A673 (cell line): ENCODE measurements at regions not wholly inside any gene's neighbourhood (a gene's known extent, or its start where the extent isn't known, plus 50 kb on each side); places are given as distances from the start of the nearest gene placed in this dataset.

Experiments used
- BruUV-seq: library from RNA; stranded (reverse); fragments of 400-500 nt; replicated peaks from 2 replicates; lab custom pipeline; 2021; lab: Mats Ljungman, UMichigan
- CTCF ChIA-PET: fragments of 300-600 bp; sonication (Branson Sonifier 250); formaldehyde crosslinking; loops from one replicate; lab custom pipeline; 2022; ENCODE audit warnings: antibody characterized with exemption; lab: Charles Lee
- POLR2A ChIA-PET: fragments of 300-600 bp; sonication (Branson Sonifier 250); formaldehyde crosslinking; loops from one replicate; lab custom pipeline; 2022; ENCODE audit warnings: antibody characterized with exemption; ENCODE audit not compliant: low non-redundant PET; lab: Charles Lee
- DNase-seq: peaks from one replicate; pipeline ENCODE4 v3.0.0-alpha.2; 2015; ENCODE audit warnings: low spot score
- H3K27ac ChIP-seq: fragments of 200-600 bp; sonication (generic); 2 replicates; pipeline ENCODE4 v1.5.1; 2016; ENCODE audit warnings: mixed run types, low read depth, mild to moderate bottlenecking, mixed read lengths, antibody characterized with exemption, low read length; ENCODE audit not compliant: poor library complexity, severe bottlenecking
- H3K27me3 ChIP-seq: fragments of 200-600 bp; sonication (generic); replicated peaks from 2 replicates; pipeline ENCODE4 v1.6.1; 2017; ENCODE audit warnings: mixed run types, low read depth, mild to moderate bottlenecking, mixed read lengths, antibody characterized with exemption, low read length; ENCODE audit not compliant: insufficient read depth, poor library complexity
- H3K36me3 ChIP-seq: fragments of 200-600 bp; sonication (generic); 2 replicates; pipeline ENCODE4 v1.6.1; 2016; ENCODE audit warnings: mixed run types, mild to moderate bottlenecking, mixed read lengths, antibody characterized with exemption, low read length; ENCODE audit not compliant: insufficient read depth, poor library complexity, severe bottlenecking
- H3K4me1 ChIP-seq: fragments of 200-600 bp; sonication (generic); 2 replicates; pipeline ENCODE4 v1.6.1; 2017; ENCODE audit warnings: mixed run types, mild to moderate bottlenecking, mixed read lengths, antibody characterized with exemption, low read length; ENCODE audit not compliant: insufficient read depth, poor library complexity, severe bottlenecking
- H3K4me3 ChIP-seq: fragments of 200-600 bp; sonication (generic); 2 replicates; pipeline ENCODE4 v1.5.1; 2016; ENCODE audit warnings: low read depth, mixed run types, mild to moderate bottlenecking, mixed read lengths, low read length; ENCODE audit not compliant: poor library complexity, severe bottlenecking
- H3K9me3 ChIP-seq: fragments of 200-600 bp; sonication (generic); 2 replicates; pipeline ENCODE4 v1.6.1; 2016; ENCODE audit warnings: mixed run types, low read depth, mild to moderate bottlenecking, mixed read lengths, antibody characterized with exemption, low read length; ENCODE audit not compliant: poor library complexity, severe bottlenecking
- EZH2 ChIP-seq: fragments of 200-600 bp; sonication (generic); IDR thresholded peaks from 2 replicates; pipeline ENCODE4 v1.6.1; 2017; ENCODE audit warnings: borderline replicate concordance, low read depth, mild to moderate bottlenecking, mixed read lengths, antibody characterized with exemption, low read length; ENCODE audit not compliant: poor library complexity, severe bottlenecking
- intact Hi-C: fragments of 100-400 bp; cut with micrococcal nuclease; formaldehyde crosslinking; loops from one replicate; pipeline ENCODE4 v1.10.0; 2022; ENCODE audit not compliant: unreplicated experiment
- TF ChIP-seq, protein P1 (sequence below): fragments of 300-800, 200-600 bp; sonication (generic); conservative IDR thresholded peaks from 2 replicates; pipeline ENCODE4 v1.5.1; 2017; ENCODE audit warnings: low read depth, mild to moderate bottlenecking, antibody characterized with exemption, low read length, moderate library complexity, mixed read lengths

GRCh38 chr3:104648823-104649222 lies 717.9 kb upstream of the ALCAM start:
- no TSS peak for BruUV-seq
- no peak overlapping the region for H3K4me3 ChIP-seq
- H3K9me3 ChIP-seq, result no peaks in the 10 kb centered on the region
- no peak overlapping the region for H3K27ac ChIP-seq
- ChIA-PET POLR2A (no interaction called here), CTCF (no interaction called here)
- intact Hi-C loops, result no loop called here
- TF ChIP-seq, protein P1, sequence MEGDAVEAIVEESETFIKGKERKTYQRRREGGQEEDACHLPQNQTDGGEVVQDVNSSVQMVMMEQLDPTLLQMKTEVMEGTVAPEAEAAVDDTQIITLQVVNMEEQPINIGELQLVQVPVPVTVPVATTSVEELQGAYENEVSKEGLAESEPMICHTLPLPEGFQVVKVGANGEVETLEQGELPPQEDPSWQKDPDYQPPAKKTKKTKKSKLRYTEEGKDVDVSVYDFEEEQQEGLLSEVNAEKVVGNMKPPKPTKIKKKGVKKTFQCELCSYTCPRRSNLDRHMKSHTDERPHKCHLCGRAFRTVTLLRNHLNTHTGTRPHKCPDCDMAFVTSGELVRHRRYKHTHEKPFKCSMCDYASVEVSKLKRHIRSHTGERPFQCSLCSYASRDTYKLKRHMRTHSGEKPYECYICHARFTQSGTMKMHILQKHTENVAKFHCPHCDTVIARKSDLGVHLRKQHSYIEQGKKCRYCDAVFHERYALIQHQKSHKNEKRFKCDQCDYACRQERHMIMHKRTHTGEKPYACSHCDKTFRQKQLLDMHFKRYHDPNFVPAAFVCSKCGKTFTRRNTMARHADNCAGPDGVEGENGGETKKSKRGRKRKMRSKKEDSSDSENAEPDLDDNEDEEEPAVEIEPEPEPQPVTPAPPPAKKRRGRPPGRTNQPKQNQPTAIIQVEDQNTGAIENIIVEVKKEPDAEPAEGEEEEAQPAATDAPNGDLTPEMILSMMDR, result no peak
- TF ChIP-seq EZH2, result no peak
- H3K4me1 ChIP-seq, result no peaks in the 10 kb centered on the region
- H3K27me3 ChIP-seq, result peaks cover 8% of the 10 kb centered on the region
- no peaks in the 10 kb centered on the region for H3K36me3 ChIP-seq
- no peak for DNase-seq

- H3K4me1 ChIP-seq, result no peaks in the 10 kb centered on the region
- no peaks in the 10 kb centered on the region for H3K27me3 ChIP-seq
- no peaks in the 10 kb centered on the region for H3K9me3 ChIP-seq
- H3K4me3 ChIP-seq, result no peak overlapping the region
- intact Hi-C loops, result no loop called here
- H3K36me3 ChIP-seq, result no peaks in the 10 kb centered on the region
- DNase-seq, result no peak
- no peak overlapping the region for H3K27ac ChIP-seq
- TF ChIP-seq, protein P1, result no peak
- no peak for TF ChIP-seq EZH2
- ChIA-PET CTCF (no interaction called here), POLR2A (no interaction called here)
- no TSS peak for BruUV-seq
These were observed 697.6 kb upstream of the ALCAM start for GRCh38 chr3:104669083-104669482.

DNA sequence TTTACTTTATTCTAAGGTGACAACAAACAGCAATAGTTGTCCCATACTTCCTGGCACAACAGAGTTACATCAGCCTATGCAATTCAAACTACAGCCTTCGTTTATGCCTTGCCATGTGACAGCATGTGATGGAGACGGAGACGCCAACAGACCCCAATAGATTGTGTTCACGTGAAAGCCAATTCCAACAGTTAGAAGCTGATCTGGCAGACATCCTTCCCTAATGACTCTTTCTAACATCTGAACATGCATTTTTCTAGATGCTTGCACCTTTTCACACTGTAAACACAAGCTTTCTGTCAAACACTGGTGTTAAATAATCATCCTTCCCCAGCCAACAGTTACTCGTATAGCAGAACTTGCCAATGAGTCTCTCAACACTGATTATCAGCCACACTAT lies 694.4 kb upstream of the ALCAM start:
- H3K4me3 ChIP-seq, result no peak overlapping the region
- H3K4me1 ChIP-seq, result no peaks in the 10 kb centered on the region
- POLR2A ChIA-PET, result no interaction called here
- CTCF ChIA-PET, result no interaction called here
- no peaks in the 10 kb centered on the region for H3K36me3 ChIP-seq
- BruUV-seq, result no TSS peak
- H3K27me3 ChIP-seq, result no peaks in the 10 kb centered on the region
- intact Hi-C loops, result no loop called here
- peaks cover 9% of the 10 kb centered on the region for H3K9me3 ChIP-seq
- TF ChIP-seq, protein P1, result no peak
- TF ChIP-seq EZH2, result no peak
- no peak overlapping the region for H3K27ac ChIP-seq
- no peak for DNase-seq
